NB4 (cell line): ENCODE measurements at regions not wholly inside any gene's neighbourhood (a gene's known extent, or its start where the extent isn't known, plus 50 kb on each side); places are given as distances from the start of the nearest gene placed in this dataset.
A peak's percentile ranks its signal among the peaks of the same experiment; 100 is the strongest.

Source experiments
- DNase-seq: peaks from one replicate; pipeline ENCODE4 v3.0.0; 2010; ENCODE audit warnings: low read depth
- H3K4me3 ChIP-seq: one replicate; pipeline ENCODE4 v1.5.1; 2011; ENCODE audit warnings: mild to moderate bottlenecking, low read depth, low read length, moderate library complexity
- CTCF ChIP-seq: IDR thresholded peaks from one replicate; pipeline ENCODE4 v1.5.1; 2012; ENCODE audit warnings: low read depth, low read length
- MAX ChIP-seq: IDR thresholded peaks from 2 replicates; pipeline ENCODE4 v1.6.1; 2011; ENCODE audit warnings: low read depth, low read length
- MYC ChIP-seq: IDR thresholded peaks from 2 replicates; pipeline ENCODE4 v1.6.1; 2011; ENCODE audit warnings: low read depth, low read length
- POLR2A ChIP-seq: IDR thresholded peaks from 2 replicates; pipeline ENCODE4 v1.6.1; 2011; ENCODE audit warnings: mild to moderate bottlenecking; ENCODE audit not compliant: insufficient read length; ENCODE audit errors: extremely low read depth

GRCh38 chr12:59941461-59941860 is 345.6 kb downstream of the SLC16A7 start:
- no peak overlapping the region for H3K4me3 ChIP-seq
- DNase-seq, result no peak
- no peak for TF ChIP-seq MYC
- no peak for TF ChIP-seq POLR2A
- no peak for TF ChIP-seq CTCF
- no peak for TF ChIP-seq MAX

GRCh38 chr12:59944177-59944576 is 348.3 kb downstream of the SLC16A7 start:
- TF ChIP-seq CTCF (no peak), POLR2A (no peak), MAX (no peak), MYC (no peak)
- no peak for DNase-seq
- H3K4me3 ChIP-seq, result no peak overlapping the region

GRCh38 chr12:59946635-59947034 is 350.8 kb downstream of the SLC16A7 start:
- no peak for DNase-seq
- no peak overlapping the region for H3K4me3 ChIP-seq
- TF ChIP-seq CTCF, result no peak

- H3K4me3 ChIP-seq, result no peak overlapping the region
- no peak for TF ChIP-seq MAX
- no peak for TF ChIP-seq MYC
- TF ChIP-seq CTCF, result no peak
- TF ChIP-seq POLR2A, result no peak
- DNase-seq, result no peak
Observed at GRCh38 chr12:59963546-59963945, 367.7 kb downstream of the SLC16A7 start.

- peak; percentile 26 for DNase-seq
- H3K4me3 ChIP-seq, result no peak overlapping the region
Observed at GRCh38 chr12:59972905-59973304, 377.1 kb downstream of the SLC16A7 start.

More at GRCh38 chr12:59972905-59973304, 377.1 kb downstream of the SLC16A7 start:
- TF ChIP-seq MYC (no peak), POLR2A (no peak), CTCF (no peak), MAX (no peak)
